ENCODE measurements at regions not wholly inside any gene's neighbourhood (a gene's known extent, or its start where the extent isn't known, plus 50 kb on each side); places are given as distances from the start of the nearest gene placed in this dataset.

DNA sequence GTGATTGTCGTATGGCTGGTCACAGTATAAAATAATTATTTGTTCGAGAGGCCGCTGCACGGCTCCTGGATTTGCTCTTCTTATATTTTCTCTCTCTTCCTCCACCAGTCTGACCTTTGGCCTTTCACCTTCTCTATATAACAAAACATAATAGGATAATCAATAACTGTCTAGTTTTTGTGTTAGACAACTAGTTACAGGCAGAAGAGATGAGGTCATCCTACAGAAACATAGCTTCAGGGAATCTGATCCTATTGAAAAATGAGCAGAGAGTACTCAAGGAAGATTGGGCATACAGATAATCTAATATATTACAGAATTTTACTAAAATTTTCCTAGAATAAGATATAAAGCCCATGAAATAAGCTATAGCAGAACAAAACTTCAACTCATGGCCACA, 731.3 kb upstream of the SLC39A10 start:
- no peak overlapping the region for H3K4me3 ChIP-seq (replicated peaks in 1 of 3; ENCODE audit: low read depth in 2 of 3, low read length in 3 of 3)
- H3K9ac ChIP-seq (ENCODE audit: insufficient read depth, low read length, poor library complexity, severe bottlenecking) = no peak overlapping the region
- H3K4me2 ChIP-seq (replicated peaks; ENCODE audit: extremely low read depth, low read length, poor library complexity, severe bottlenecking) = no peak overlapping the region
- Mint-ChIP-seq H3K27me3 (ENCODE audit: low read depth in 3 of 3) (no peaks in the 10 kb centered on the region), H3K27ac (no peak overlapping the region), H3K4me1 (no peaks in the 10 kb centered on the region), H3K9me3 (peaks cover 0 to 2% (median 0%) of the 10 kb centered on the region in 7 donors), H3K4me3 (no peak overlapping the region), H3K36me3 (no peaks in the 10 kb centered on the region)
- no peaks in the 10 kb centered on the region for H3K79me2 ChIP-seq (ENCODE audit: insufficient read depth, low read length)
- no peaks in the 10 kb centered on the region for H3K36me3 ChIP-seq (replicated peaks in 1 of 2; ENCODE audit: control insufficient read depth in 1 of 2, insufficient read depth in 2 of 2, low read length in 2 of 2)
- H3K27me3 ChIP-seq (ENCODE audit: control insufficient read depth in 2 of 2, insufficient read depth in 2 of 2, low read length in 2 of 2) = no peaks in the 10 kb centered on the region
- intact Hi-C loops (cut with micrococcal nuclease) = no loop called here
- no peak for DNase-seq
- WGBS (ENCODE audit: insufficient coverage) = no CpG with 5 or more reads among the region's 4 CpGs
- H2AFZ ChIP-seq (ENCODE audit: insufficient read depth, low read depth, low read length, poor library complexity, severe bottlenecking) = no peak overlapping the region
- H3K4me1 ChIP-seq (ENCODE audit: control insufficient read depth in 1 of 2, insufficient read depth in 2 of 2, low read length in 2 of 2) = no peaks in the 10 kb centered on the region
- no peaks in the 10 kb centered on the region for H4K20me1 ChIP-seq (ENCODE audit: insufficient read depth, low read length)
- H3K27ac ChIP-seq (ENCODE audit: low read depth in 1 of 2, low read length in 2 of 2) = no peak overlapping the region
- TF ChIP-seq, protein P1, sequence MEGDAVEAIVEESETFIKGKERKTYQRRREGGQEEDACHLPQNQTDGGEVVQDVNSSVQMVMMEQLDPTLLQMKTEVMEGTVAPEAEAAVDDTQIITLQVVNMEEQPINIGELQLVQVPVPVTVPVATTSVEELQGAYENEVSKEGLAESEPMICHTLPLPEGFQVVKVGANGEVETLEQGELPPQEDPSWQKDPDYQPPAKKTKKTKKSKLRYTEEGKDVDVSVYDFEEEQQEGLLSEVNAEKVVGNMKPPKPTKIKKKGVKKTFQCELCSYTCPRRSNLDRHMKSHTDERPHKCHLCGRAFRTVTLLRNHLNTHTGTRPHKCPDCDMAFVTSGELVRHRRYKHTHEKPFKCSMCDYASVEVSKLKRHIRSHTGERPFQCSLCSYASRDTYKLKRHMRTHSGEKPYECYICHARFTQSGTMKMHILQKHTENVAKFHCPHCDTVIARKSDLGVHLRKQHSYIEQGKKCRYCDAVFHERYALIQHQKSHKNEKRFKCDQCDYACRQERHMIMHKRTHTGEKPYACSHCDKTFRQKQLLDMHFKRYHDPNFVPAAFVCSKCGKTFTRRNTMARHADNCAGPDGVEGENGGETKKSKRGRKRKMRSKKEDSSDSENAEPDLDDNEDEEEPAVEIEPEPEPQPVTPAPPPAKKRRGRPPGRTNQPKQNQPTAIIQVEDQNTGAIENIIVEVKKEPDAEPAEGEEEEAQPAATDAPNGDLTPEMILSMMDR (IDR thresholded peaks at IDR 0.05) = no peak
- peaks cover 0 to 6% of the 10 kb centered on the region in 2 donors for H3K9me3 ChIP-seq (replicated peaks in 1 of 2; ENCODE audit: control insufficient read depth in 1 of 2, insufficient read depth in 1 of 2, low read length in 2 of 2)

DNA sequence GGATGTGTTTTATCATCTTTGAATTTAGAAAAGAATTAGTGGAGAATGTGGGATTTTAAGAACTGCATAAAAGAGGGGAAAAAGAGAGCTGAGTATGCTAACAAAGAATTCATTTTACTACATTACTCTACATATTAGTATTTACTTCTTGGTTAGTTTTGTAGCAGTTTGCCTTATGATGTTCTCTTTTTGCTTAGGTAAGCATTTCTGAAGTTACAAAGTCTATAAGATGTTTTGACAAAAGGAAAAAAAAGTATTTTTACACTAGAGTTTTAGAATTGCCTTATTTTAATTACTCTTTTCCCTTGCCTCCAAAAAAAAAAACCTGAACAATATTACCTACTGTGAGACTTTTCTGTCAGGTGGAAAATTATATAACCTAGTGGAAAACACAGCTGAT, 739.5 kb upstream of the SLC39A10 start:
- peaks cover 0 to 7% (median 6%) of the 10 kb centered on the region in 7 donors for H3K9me3 Mint-ChIP-seq
- H3K36me3 ChIP-seq (replicated peaks in 1 of 2; ENCODE audit: control insufficient read depth in 1 of 2, insufficient read depth in 2 of 2, low read length in 2 of 2) = no peaks in the 10 kb centered on the region

More for the DNA sequence above, 739.5 kb upstream of the SLC39A10 start:
- intact Hi-C loops (cut with micrococcal nuclease) = no loop called here
- Histone ChIP-seq H3K9me3 (replicated peaks in 1 of 2; ENCODE audit: control insufficient read depth in 1 of 2, insufficient read depth in 1 of 2, low read length in 2 of 2) (no peaks in the 10 kb centered on the region), H3K4me3 (replicated peaks in 1 of 3; ENCODE audit: low read depth in 2 of 3, low read length in 3 of 3) (no peak overlapping the region), H3K4me1 (ENCODE audit: control insufficient read depth in 1 of 2, insufficient read depth in 2 of 2, low read length in 2 of 2) (no peaks in the 10 kb centered on the region), H2AFZ (ENCODE audit: insufficient read depth, low read depth, low read length, poor library complexity, severe bottlenecking) (no peak overlapping the region), H3K4me2 (replicated peaks; ENCODE audit: extremely low read depth, low read length, poor library complexity, severe bottlenecking) (no peak overlapping the region), H3K79me2 (ENCODE audit: insufficient read depth, low read length) (no peaks in the 10 kb centered on the region), H4K20me1 (ENCODE audit: insufficient read depth, low read length) (no peaks in the 10 kb centered on the region), H3K27me3 (ENCODE audit: control insufficient read depth in 2 of 2, insufficient read depth in 2 of 2, low read length in 2 of 2) (no peaks in the 10 kb centered on the region), H3K9ac (ENCODE audit: insufficient read depth, low read length, poor library complexity, severe bottlenecking) (no peak overlapping the region), H3K27ac (ENCODE audit: low read depth in 1 of 2, low read length in 2 of 2) (no peak overlapping the region)
- Mint-ChIP-seq H3K27me3 (ENCODE audit: low read depth in 3 of 3) (no peaks in the 10 kb centered on the region), H3K4me1 (no peaks in the 10 kb centered on the region), H3K36me3 (no peaks in the 10 kb centered on the region), H3K27ac (no peak overlapping the region), H3K4me3 (no peak overlapping the region)
- no peak for DNase-seq
- TF ChIP-seq, protein P1 (IDR thresholded peaks at IDR 0.05) = no peak

Measured in CD14-positive monocyte (primary cell).